Posterior vena cava (tissue), 2 donors: ENCODE measurements at regions not wholly inside any gene's neighbourhood (a gene's known extent, or its start where the extent isn't known, plus 50 kb on each side); places are given as distances from the start of the nearest gene placed in this dataset.
"Not testable (repeated sequence)": the region's sequence is repeated elsewhere in the genome, so short reads cannot be mapped to it uniquely, and the experiment has no call there.

Experiments used
- DNase-seq: peaks from one replicate; pipeline ENCODE4 v3.0.0-alpha.2; 2020; ENCODE audit warnings: low spot score
- intact Hi-C, 2 donors: fragments of 100-400 bp; cut with DNase I; formaldehyde crosslinking; loops; one replicate each; pipeline versions ENCODE4 v1.14.1 to v1.14.2; 2022 to 2023
- donor health status: DM: yes; HTN: yes; CAD: no.
- donor health status: DM: yes; HTN: yes; CAD: no.

GRCh38 chr4:118492963-118493362, 140.2 kb upstream of the PRSS12 start:
- intact Hi-C loops, DNase-seq: not testable (repeated sequence)

DNA sequence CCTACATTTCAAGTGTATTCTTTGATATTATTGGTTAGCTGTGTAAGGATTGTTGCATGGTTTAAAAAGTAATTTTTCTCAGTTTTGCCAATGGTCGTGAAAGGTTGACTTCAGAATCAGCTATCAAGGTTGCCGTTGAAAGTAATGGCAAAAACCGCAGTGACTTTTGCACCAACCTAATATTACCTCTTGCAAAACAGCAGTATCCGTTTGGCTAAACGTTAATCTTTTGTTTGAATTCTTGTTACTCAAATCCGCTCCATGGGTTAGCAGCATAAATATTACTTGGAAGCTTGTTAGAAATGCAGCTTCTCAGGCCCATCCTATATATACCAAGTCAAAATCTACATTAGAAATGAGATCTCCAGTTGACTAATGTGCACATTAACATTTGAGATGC, 141.6 kb upstream of the PRSS12 start:
- DNase-seq, intact Hi-C loops: not testable (repeated sequence)

- DNase-seq, intact Hi-C loops: not testable (repeated sequence)
Observed at GRCh38 chr4:118502967-118503366, 150.2 kb upstream of the PRSS12 start.

GRCh38 chr4:118504927-118505326, 152.1 kb upstream of the PRSS12 start:
- intact Hi-C loops, DNase-seq: not testable (repeated sequence)

- DNase-seq, intact Hi-C loops: not testable (repeated sequence)
Observed at GRCh38 chr4:118505491-118505890, 152.7 kb upstream of the PRSS12 start.

GRCh38 chr4:118512870-118513269, 160.1 kb upstream of the PRSS12 start:
- intact Hi-C loops, DNase-seq: not testable (repeated sequence)

DNA sequence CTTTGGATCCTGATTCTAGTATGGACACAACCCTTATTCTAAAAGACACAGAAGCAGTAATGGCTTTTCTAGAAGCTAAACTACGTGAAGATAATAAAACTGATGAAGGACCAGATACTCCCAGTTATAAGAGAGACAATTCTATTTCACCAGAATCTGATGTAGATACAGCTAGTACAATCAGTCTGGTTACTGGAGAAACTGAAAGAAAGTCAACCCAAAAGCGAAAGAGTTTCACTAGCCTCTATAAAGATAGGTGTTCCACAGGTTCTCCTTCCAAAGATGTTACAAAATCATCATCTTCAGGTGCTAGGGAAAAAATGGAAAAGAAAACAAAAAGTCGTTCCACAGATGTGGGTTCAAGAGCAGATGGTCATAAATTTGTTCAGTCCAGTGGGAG, 161.5 kb upstream of the PRSS12 start:
- DNase-seq, intact Hi-C loops: not testable (repeated sequence)

DNA sequence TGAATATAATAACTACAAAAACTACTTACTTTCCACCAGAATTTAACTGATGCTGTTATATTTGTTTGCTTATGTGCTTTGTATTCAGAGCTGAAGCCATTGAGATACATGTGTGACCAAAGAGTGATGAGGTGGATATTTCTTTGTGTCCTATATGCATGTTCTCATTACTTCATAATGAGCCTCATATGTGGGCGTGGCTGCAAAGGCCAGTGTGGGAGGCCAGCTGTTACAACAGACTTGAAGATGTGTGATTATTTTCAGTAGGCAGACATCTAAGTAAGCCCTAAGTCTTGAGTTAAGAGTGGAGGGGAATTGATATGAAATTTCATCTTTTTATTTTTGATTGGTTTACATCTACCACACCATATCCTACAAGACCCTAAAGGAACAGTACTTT, 163.3 kb upstream of the PRSS12 start:
- intact Hi-C loops, DNase-seq: not testable (repeated sequence)

- intact Hi-C loops, DNase-seq: not testable (repeated sequence)
Observed at GRCh38 chr4:118530107-118530506, 155.1 kb upstream of the METTL14 start.

GRCh38 chr4:118531947-118532346, 153.2 kb upstream of the METTL14 start:
- intact Hi-C loops, DNase-seq: not testable (repeated sequence)

DNA sequence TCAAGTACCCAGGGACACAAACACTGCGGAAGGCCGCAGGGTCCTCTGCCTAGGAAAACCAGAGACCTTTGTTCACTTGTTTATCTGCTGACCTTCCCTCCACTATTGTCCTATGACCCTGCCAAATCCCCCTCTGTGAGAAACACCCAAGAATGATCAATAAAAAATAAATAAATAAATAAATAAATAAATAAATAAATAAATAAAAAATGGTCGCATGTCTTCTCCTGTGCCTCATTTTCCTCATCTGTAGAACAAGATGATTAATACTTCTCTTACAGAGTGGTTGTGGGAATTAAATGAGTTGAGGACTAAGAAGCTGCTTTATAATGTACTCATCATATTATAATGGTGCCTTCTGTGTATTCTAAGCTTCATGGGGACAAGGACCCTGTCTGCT, 149.4 kb upstream of the METTL14 start:
- intact Hi-C loops, DNase-seq: not testable (repeated sequence)

GRCh38 chr4:118539412-118540077, 145.6 kb upstream of the METTL14 start:
- DNase-seq, intact Hi-C loops: not testable (repeated sequence)

DNA sequence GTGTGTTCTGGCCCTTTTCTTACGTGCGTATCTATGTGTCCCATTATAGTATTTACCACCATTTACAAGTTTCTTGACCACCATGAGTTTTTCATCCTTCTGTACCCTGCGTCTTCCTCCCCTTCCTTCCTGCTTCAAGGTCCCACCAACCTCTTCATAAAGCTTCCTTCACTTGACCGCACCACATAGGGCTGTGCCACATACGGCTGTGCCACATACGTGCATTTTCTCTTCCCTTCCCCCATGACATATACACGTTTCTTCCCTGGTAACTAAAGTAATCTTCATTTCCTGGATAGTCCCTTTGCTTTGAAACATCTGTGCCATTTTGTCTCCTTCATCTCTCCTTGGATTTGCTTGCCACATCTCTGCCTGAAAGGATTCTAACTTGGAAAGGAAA, 128.6 kb upstream of the METTL14 start:
- intact Hi-C loops = not testable (repeated sequence)

GRCh38 chr4:118557298-118557851, 127.8 kb upstream of the METTL14 start:
- DNase-seq = no peak
- intact Hi-C loops = no loop called here

More for the DNA sequence above, 128.6 kb upstream of the METTL14 start:
- not testable (repeated sequence) for DNase-seq

- DNase-seq, intact Hi-C loops: not testable (repeated sequence)
Observed at GRCh38 chr4:118558188-118558587, 127.0 kb upstream of the METTL14 start.

GRCh38 chr4:118561559-118561958, 123.6 kb upstream of the METTL14 start:
- intact Hi-C loops, DNase-seq: not testable (repeated sequence)

DNA sequence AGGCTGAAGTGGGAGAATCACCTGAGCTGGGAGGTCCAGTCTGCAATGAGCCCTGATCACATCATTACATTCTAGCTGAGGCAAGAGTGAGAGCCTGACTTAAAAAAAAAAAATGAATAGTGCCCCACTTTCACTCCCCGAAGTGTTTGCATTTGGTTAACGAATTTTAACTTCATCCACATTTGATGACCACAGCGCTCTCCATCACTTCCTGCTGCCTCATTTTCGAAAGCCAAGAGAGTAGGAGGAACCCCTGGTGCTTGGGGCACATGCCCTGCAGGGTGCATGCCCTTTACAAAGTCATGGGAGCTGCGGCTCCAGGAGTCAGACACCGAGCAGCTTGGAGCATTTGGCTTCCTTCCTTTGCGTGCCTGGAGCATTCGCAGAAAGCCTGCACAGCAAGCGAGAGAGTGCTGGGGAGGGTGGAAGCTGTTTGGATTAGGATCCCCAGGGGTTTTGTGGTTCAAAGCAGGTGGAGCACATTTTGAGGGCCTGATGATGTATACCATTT, 119.1 kb upstream of the METTL14 start:
- DNase-seq, intact Hi-C loops: not testable (repeated sequence)

- intact Hi-C loops, DNase-seq: not testable (repeated sequence)
Observed at GRCh38 chr4:118572991-118573390, 112.2 kb upstream of the METTL14 start.

DNA sequence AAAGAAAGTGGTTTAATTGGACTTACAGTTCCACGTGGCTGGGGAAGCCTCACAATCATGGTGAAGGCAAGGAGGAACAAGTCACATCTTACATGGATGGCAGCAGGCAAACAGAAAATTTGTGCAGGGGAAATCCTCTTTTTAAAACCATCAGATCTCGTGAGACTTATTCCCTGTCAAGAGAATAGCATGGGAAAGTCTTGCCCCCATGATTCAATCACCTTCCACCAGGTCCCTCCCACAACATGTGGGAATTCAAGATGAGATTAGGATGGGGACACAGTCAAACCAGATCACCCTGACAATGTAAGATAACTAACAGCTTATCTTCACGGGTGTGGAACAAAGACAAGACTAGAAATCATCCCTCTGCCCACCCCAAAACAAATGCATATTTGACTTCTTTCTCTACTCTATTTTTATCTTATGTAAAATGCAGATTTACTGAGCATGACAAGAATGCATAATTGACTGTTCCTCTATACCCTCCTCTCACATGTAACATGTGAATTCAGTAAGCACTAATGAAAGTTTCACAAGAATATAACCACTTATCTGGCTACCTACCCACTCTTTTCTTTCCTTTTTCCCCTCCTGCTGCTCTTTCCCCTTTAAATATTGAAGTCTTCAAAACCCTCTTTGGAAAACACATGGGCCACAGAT, 110.8 kb upstream of the METTL14 start:
- intact Hi-C loops, DNase-seq: not testable (repeated sequence)

DNA sequence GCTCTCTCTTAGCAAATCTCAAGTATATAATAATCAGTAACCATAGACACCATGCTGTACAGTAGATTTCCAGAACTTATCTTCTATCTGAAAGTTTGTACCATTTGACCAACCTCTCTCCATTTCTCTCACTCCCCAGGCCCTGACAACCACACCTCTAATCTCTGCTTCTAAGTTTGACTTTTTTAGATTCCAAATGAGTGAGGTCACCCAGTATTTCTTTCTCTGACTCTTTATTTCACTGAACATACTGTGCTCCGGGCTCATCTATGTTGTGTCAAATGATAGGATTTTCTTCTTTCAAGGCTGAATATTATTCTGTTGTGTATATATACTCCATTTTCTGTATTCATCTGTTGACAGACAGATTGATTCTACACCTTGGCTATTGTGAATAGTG, 110.1 kb upstream of the METTL14 start:
- DNase-seq, intact Hi-C loops: not testable (repeated sequence)
